ENCODE measurements at regions not wholly inside any gene's neighbourhood (a gene's known extent, or its start where the extent isn't known, plus 50 kb on each side); places are given as distances from the start of the nearest gene placed in this dataset.
"Not testable (repeated sequence)": the region's sequence is repeated elsewhere in the genome, so short reads cannot be mapped to it uniquely, and the experiment has no call there.

DNA sequence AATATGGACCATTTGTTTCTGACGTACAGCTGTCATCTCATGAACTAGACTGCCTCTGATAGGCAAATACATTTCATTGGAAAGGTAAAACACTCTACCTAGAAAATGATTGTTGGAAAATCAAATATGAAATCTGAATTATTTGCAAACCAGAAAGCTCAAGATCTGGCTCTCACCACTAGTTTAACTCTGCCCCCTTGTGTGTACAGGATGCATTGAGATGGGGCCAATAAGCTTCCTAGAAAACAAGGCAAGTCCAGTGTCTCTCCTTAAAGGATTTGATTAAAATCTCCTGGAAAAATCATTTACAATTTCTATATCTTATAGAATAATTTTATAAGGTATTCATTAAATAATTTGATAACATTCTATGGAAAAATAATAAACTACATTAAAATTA, 311.9 kb upstream of the ANKH start:
- no peak for DNase-seq

DNA sequence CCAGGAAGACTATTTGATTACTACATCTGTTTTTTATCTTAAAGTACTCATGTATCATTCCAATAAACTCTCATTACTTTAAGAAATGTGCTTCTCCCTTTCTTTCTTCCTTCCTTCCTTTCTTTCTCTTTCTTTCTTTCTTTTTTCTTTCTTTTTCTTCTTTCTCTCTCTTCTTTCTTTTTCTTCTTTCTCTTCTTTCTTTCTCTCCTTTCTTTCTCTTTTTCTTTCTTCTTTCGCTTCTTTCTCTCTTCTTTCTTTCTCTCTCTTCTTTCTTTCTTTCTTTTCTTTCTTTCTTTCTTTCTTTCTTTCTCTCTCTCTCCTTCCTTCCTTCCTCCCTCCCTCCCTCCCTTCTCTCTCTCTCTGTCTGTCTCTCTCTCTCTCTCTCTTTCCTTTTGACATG, 298.6 kb upstream of the ANKH start:
- DNase-seq = no peak

DNA sequence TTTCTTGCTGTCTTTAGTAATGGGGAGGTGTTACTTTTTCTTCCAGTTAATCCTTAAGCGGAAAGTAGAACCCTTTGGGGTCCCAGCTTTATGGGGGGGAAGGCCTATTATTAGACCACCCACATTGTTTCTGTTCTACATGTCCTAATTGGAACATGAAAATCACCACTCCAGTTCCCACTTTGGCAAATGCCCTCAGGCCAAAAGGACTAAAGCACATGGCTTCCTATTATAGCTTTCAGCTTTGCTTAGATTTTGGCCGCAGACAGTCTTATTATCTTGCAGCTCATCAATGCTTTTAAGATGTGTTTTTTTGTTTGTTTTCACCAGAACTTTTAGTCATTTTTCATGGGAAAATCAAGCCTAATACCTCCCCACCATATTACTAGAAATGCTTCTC, 296.8 kb upstream of the ANKH start:
- DNase-seq = no peak

DNA sequence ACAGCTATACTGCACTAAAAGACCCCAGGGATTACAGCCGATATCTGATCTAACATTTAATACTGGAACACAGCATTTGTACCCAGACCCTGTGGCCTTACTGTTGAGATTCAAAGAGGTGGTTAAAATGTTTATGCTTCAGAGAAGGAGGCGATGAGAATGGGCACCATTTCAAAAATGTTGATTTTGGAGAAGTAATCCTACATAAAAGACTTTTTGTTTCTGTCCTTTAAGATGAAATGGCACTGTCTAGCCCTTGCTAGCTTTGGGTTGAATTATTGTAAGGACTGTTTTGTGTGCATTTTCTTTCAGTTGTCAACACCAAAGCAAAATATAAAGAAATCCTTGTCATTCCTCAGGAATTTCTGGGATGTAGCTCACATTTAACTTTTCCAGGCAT, 288.5 kb upstream of the ANKH start:
- DNase-seq = no peak

DNA sequence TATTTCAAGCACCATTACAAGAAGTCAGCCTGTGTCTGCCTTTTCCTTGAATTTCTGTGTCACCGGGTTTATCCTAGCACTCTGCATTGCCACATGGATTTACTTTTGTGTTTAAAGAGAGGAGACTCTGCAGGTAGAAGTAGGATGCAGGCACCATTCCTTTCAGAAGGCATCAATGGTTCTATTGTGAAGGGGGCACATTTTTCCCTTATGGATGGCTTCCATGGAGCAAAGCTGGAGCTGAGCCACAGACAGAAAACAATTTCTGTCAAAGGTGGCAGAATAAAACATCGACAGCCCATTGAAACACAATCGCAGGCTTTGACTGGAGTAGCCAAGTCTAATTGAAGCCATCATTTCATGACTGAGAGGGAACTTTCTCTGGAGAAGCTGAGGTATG, 288.0 kb upstream of the ANKH start:
- no peak for DNase-seq

DNA sequence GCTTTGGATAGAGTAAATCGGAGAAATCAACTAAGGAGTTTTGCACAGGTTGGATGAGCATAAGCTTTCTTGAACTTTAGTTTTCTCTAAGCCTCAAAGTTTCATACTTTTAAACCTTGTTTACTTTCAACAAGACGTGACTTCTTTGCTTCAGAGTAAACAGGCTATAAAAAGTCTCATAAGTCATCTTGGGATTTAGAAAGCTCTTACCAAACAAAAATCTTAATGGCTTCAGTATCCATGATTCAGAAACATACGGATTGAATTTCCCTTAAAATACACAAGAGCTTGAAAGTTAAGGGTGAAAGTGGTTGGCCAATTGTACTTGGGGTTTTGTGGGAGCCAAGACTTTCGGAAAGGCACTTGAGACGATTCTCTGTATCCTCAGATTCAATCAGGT, 270.9 kb upstream of the ANKH start:
- no peak for DNase-seq

DNA sequence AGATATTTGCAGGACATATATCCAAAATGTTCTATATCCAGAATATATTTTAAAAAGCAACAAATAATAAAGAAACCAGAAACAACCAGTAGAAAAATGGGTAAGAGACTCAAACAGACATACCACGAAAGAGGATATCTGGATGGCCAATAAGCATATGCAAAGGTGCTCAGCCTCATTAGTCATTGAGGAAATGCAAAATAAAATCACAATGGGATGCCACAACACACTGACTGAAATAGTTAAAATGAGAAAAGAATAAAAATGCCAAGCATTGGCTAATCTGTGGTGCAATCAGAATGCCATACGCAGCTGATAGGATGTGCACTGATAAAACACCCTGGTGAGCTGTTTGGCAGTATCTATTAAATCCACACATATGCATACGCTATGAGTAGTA, 265.8 kb upstream of the ANKH start:
- DNase-seq = no peak

DNA sequence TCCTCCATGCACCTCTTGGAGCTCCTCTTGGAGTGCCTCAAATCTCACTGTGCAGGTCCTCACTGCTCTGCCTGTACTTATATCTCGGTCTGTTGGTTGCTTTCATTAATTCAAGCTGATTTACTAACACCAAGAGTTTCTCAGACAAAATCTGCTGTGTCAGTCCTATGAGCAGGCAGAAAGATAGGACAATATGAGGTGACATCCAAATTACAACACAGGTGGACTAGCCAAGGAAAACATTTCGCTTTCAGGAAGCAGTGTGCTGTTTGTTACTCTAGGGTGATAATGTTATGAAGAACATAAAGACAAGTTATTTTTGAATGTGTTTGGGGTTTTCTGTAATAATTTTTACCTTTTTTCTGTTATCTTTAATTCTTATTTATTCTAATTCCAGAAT, 264.1 kb upstream of the ANKH start:
- DNase-seq = no peak

DNA sequence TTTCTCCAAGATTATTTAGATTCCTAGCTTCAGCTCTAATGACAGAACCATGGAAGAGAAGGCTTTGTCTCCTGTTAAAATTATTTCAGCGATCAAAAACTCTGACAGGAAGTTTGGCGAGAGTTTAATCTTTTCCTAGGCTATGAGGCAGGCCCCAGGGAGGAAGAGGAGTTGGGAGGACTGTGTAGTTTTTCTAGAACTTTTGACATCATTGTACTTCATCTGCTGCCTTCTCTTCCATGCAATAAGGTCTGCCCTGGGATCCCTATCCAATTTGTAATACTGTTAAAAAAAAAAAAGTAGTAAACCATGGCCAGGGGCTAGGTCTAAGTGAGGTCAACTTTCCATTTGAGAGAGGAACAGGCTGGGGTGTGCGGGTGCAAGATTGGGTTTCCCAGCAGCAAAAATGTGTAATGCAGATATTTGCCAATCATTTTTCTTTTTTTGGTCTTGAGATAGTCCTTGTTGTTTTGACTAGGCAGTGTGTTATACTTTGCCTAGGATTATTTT, 261.9 kb upstream of the ANKH start:
- no peak for DNase-seq

DNA sequence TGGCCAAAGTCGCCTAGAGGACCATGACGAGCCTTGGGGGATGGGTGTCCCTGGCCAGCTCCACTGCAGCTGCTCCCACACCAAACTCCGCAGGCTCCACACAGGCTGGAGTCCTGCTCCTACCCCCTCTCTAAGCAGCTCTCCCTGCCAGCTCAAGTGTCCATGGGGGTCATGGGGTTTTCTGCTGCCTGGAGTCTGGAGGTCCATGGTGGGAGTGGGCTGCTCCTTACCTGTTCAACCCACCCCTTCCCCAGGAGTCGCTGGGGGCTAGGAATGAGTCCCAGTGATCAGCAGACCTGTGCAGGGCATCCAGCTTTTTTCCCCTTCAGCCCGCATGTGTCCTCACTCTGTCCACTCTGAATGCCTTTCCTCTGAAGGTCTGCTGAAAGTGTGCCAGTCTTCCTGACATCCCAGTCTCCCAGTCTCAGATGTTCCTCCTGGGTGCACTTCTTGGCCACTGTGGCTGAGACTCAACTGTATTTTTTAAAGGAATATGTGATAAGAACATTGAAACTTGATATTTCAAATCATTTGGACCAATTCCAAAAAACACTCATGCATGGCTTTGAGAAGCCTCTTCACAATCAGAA, 261.3 kb upstream of the ANKH start:
- no peak for DNase-seq

DNA sequence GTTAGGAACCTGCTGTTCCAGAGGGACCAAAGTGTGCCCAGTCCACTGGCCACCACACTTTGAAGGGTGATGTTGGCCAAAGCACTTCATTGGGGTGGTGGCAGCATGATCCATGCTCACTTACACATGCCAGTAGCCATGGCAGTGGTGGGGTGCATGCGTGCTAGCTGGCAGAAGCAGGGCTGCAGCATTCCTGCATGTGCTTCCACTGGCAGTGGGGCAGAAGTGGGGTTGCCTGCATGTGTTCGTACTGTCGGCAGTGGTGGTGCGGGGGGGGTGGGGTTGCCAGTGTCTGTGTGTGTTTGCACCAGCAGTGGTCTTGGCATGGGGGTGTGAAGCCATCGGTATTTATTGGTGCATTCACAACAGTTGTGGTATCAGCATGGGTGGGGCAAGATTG, 260.3 kb upstream of the ANKH start:
- DNase-seq = no peak

DNA sequence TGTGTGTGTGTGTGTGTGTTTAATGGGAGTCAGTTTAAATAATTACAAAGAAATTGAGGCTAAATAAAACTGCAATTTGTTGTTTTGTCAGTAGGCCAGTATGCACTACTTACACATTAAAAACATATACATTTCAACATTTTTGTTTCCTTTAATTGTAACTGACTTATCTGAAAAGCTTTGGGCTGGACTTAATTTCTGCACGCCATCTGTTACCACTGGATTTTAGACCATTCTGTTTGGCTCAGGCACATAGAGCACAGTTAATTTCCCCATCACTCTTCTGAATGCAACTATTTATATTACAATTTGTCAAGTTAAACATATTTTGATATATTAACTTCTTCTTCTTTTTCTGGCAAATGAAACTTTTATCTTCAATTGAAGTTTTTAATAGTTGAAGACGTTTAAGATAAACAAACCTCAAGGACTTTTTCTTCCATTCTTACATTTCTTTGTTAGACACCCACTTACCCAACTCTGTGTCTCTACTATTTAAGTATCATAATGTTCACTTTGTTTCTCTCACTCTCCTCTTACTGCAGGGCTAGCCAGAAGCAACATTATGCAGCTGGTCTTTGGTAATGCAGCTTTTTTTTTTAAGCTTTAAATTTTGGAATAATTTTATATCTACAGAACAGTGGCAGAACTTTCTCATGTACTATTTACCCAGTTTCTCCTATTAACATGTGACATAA, 253.4 kb upstream of the ANKH start:
- DNase-seq = no peak

DNA sequence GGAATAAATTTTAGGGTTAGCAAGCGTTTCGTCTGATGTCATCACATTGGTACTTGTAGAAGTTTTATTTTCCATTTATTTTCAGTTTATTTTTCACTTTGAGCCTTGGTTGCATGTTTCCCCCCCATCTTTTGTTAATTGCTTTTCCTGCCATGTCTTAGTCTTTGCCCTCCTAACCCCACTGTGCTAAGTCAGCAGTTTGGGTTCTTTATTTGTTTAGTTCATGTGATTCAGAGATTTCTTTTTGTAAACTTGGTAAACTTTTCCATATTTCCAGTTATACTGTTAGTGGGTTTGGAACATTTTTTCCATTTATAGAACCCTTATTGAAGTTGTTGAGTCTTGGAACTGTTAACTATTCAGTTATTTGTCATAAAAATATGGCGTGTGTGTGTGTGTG, 252.9 kb upstream of the ANKH start:
- no peak for DNase-seq

DNA sequence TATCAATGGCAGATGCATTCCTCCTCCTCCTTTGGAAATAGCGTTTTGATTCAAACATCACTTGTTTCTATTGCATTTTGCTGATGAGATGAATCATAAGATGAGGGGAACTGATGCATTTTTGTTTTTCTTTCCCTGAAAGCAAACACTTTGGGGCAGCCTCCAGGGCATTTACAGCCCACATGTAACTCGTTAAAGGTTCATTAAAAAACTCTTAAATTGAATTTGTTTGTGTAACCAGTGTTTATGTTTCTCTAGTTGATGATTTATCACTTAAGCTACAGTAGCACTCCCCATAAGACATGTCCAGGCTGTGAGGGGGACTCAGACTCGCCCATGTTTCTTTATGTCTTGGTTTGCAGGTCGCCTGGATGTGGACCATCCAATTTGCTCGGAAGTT, 246.1 kb upstream of the ANKH start:
- no peak for DNase-seq

DNA sequence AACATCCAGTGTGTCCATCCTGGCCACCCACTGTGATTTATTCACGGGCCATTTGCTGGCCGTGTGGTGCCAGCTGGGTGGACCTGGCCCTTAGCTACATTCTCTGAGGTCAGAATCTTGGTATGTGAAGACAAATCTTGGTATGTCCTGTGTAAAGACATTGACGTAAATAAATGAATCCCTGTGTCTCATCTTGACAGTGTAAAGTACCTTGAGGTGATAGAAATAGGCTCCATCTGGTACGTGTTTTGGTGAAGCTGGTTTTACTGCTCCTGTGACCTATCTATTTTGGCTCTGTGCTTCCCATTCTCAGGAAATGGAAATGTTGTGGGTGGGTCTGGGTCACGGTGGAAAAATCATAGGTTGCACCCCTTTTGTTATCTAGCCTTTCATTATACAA, 245.4 kb upstream of the ANKH start:
- DNase-seq = no peak

DNA sequence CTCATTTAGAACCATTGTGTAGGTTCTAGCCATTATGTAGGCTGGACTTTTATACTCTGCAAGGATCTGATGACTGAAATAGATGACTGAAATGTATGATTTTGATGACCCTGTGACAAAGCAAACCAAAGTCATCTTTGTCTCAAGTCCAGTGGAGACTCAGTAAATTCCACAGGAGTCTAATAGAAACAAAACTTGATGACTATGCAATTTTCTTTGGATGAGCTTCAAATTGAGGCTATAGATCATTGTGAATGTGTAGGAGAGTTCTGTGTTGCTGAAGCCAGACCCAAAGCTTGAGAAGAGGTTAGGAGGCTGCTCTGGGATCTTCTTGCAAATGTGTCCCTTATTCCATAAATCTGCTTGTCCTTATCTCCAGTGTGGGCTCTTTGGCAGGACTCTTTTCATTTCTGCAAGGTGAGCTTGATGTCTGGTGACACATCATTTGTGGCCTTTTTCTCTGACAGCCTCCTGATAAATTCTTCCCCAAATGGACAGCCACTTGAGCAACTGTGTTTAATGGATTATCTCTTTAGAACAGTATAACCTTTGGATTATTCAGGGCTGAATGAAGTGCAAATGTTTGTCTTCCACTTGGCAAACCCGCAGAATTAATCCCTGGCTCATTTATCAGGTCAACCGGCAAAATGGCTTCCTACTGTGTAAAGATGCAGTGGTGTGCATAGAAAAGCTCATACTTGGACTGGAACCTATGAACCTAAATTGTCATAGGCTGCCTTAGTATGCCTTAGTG, 235.1 kb upstream of the ANKH start:
- no peak for DNase-seq

DNA sequence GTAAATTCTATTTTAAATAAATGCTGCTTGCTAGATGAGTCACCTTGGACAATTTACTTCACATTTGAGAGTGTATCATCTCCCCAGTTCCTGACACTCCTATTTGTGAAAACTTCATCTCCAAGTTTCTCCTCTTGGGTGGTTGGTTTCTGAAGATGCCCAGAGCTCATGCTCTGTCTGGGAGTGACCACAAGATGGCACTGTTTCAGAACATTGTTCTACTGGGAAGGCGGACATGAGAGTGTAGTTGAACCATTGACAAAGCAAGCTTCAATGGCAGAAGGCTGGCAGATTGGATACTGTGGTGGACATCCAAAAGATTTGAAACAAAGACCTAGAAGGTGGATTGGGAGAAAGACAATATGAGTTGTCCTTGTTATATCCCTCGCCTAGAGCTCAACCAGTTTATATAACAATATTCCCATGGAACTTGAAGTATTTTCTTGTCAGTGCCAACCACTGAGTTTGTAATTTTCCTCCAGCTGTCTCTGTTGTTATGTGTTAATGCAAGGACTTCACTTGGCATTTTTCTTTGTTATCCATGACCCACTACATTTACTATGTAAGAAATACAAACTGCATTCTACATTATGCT, 234.3 kb upstream of the ANKH start:
- no peak for DNase-seq

DNA sequence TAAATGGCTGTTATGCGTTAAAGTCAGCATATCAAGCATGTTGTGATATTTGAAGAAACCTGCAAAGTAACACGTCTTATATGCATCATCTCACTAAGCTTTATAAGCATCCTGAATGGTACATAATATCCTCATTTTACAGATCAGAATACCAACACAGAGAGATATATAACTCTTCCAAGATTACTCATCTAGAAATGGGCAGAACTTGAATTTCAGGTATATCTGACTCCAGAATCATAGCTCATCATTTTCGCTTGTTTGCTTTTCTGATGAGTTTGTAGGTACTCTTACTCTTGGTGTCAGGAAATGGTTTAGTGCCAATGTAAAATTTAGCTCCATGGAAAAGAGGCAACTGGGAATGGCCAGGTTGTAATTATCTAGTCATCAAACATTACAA, 232.3 kb upstream of the ANKH start:
- no peak for DNase-seq

DNA sequence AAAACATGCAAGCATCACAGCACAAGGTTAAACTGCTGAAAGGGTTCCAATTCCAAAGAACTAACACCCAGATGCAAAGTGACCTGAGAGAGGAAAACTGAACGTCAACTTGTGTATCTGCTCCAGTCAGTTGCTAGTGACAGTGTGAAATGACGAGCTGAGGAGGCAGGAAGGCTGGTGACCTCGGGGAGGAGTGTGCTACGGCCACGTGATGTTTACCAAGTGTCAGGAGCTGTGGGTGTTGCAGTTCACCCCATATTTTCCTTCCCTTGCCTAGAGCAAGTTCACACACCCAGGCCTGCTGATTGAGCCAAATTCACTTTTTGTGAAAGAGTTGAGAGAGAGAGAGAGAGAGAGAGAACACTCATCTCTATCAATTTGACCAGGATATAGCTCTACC, 231.6 kb upstream of the ANKH start:
- DNase-seq = no peak

DNA sequence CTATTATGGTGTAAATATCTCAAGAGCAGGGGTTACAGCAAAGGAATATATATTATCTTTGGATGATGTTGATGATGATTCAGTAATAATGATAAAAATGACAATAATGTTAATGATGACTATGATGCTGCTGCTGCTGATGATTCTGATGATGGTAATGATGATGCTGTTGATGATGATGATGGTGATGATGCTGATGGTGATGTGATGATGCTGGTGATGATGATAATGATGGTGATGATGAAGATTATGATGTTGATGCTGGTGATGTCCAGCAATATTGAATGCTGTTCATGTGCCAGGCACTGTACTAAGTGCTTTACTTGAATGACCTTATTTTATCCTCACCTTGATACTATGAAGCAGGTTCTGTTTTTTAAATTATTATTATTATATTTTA, 226.0 kb upstream of the ANKH start:
- no peak for DNase-seq

DNA sequence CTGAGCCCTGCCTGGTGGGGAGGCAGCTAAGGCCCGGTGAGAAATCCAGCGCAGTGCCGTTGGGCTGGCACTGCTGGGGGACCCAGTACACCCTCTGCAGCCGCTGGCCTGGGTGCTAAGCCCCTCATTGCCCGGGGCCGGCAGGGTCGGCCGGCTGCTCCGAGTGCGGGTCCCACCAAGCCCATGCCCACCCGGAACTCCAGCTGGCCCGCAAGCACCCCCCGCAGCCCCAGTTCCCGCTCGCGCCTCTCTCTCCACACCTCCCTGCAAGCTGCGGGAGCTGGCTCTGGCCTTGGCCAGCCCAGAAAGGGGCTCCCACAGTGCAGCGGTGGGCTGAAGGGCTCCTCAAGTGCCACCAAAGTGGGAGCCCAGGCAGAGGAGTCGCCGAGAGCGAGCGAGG, 225.1 kb upstream of the ANKH start:
- not testable (repeated sequence) for DNase-seq

DNA sequence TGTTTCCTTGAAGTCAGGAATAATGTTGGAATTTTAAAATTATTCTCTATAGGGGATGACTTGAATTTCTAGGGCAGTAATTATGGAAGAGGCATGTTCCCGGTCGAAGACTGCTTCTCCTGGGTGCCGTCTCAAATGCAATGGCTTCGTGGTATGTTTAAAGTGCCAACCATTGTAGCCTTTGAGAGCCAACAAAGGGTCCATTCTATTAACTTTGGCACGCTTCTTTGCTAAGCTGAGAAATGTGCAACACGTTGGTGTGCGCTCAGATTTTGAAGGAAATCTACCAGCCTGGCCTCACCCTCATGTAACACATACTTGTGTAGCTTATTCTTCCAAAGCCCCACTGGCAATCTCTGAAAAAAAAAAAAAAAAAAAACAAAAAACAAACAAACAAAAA, 221.2 kb upstream of the ANKH start:
- no peak for DNase-seq

DNA sequence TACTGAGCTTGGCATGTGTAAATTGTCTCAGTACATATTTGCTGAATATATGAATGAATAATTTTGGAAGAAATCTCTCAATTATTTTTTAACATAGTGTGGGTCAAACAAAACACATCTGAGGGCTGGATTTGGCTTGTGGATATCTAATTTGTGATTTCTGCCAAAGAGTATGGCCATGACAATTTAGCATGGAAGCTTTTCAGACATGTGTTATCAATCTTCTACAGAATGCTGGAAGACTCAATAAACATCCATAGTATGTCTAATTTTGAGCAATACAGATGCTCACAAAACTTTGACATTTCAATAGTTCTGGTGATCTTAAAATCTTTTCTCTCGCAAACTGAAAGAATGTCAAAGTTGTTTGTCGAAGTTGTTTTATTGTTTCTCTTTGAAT, 214.1 kb upstream of the ANKH start:
- no peak for DNase-seq

DNA sequence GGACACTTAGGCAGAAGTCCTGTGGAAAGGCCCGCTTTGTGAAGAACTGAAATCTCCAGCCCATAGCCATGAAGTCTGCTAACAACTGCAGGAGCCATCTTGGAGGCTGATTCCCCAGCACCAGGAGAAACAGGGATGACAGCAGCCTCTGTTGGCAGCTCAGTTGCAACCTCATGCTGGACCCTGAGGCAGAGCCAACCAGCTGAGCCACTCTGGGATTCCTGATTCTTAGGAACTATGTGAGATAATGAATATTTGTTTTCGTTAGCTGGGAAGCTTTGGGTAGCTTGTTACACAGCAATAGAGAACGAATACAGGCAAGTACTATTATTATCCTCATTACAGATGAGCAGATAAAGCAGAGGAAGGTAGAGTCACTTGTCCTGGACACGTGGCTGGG, 210.5 kb upstream of the ANKH start:
- DNase-seq = no peak
